Mucosa of stomach (tissue), 1 donor: ENCODE measurements at regions not wholly inside any gene's neighbourhood (a gene's known extent, or its start where the extent isn't known, plus 50 kb on each side); places are given as distances from the start of the nearest gene placed in this dataset.
"Not testable (repeated sequence)": the region's sequence is repeated elsewhere in the genome, so short reads cannot be mapped to it uniquely, and the experiment has no call there.

Experiments used
- H3K27me3 ChIP-seq: one replicate; pipeline ENCODE4 v1.7.0; 2013; ENCODE audit warnings: mild to moderate bottlenecking, low read length; ENCODE audit not compliant: control insufficient read depth, insufficient read depth
- H3K36me3 ChIP-seq: one replicate; pipeline ENCODE4 v1.7.0; 2013; ENCODE audit warnings: low read length; ENCODE audit not compliant: control insufficient read depth, insufficient read depth
- H3K4me1 ChIP-seq: one replicate; pipeline ENCODE4 v1.7.0; 2013; ENCODE audit warnings: mild to moderate bottlenecking, low read length; ENCODE audit not compliant: control insufficient read depth, insufficient read depth
- H3K4me3 ChIP-seq: one replicate; pipeline ENCODE4 v1.7.0; 2013; ENCODE audit warnings: low read length
- H3K9ac ChIP-seq: one replicate; pipeline ENCODE4 v1.7.0; 2013; ENCODE audit warnings: mild to moderate bottlenecking, low read length, moderate library complexity
- H3K9me3 ChIP-seq: one replicate; pipeline ENCODE4 v1.7.0; 2013; ENCODE audit warnings: mild to moderate bottlenecking, low read length, moderate library complexity; ENCODE audit not compliant: control insufficient read depth
- donor health status: Pancreatic carcinoma.

- Histone ChIP-seq H3K9me3 (no peaks in the 10 kb centered on the region), H3K27me3 (peaks cover 17% of the 10 kb centered on the region), H3K9ac (no peak overlapping the region), H3K36me3 (no peaks in the 10 kb centered on the region), H3K4me3 (no peak overlapping the region), H3K4me1 (peaks cover 15% of the 10 kb centered on the region)
Observed at GRCh38 chr6:15948930-15949900, 179.7 kb upstream of the MYLIP start.

DNA sequence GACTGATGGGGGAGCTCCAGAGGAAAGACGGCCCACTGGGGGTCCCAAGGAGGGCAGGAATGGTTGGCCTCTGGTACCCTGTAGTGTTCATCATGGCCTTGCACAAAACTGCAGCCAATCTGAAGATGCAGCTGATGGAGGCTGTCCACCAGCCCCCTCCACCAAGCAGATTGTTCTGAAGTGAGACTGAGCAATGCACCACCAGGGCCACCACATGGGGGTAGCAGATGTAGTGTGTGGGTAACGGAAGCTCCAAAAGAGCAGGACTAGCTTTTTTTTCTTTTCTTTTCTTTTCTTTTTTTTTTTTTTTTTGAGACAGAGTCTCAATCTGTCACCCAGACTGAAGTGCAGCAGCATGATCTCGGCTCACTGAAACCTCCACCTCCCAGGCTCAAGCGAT, 181.0 kb upstream of the MYLIP start:
- Histone ChIP-seq H3K36me3 (no peaks in the 10 kb centered on the region), H3K4me3 (no peak overlapping the region)

DNA sequence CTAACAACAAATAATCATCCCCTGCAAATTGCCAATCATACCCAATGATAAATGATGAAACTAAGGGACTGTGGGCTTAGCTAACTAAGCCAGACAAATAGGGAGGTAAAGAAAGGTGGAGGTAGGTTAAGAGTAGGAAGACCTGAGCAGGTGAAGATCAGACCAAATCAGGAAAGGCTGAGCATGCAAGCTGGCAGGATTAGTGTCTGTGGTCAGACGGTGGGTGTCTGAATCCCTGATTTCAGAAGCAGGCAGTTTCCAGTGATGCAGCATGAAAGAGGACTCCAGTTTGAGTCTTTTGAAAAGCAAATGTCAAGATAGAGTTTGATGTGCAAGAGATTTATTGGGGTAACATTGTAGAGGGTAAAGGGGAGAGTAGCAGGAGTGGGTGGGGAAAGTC, 181.4 kb upstream of the MYLIP start:
- peaks cover 15% of the 10 kb centered on the region for H3K4me1 ChIP-seq

More for the DNA sequence above, 181.0 kb upstream of the MYLIP start:
- H3K9ac ChIP-seq, result no peak overlapping the region
- H3K27me3 ChIP-seq, result peaks cover 22% of the 10 kb centered on the region
- H3K9me3 ChIP-seq, result no peaks in the 10 kb centered on the region
- H3K4me1 ChIP-seq, result peaks cover 15% of the 10 kb centered on the region

DNA sequence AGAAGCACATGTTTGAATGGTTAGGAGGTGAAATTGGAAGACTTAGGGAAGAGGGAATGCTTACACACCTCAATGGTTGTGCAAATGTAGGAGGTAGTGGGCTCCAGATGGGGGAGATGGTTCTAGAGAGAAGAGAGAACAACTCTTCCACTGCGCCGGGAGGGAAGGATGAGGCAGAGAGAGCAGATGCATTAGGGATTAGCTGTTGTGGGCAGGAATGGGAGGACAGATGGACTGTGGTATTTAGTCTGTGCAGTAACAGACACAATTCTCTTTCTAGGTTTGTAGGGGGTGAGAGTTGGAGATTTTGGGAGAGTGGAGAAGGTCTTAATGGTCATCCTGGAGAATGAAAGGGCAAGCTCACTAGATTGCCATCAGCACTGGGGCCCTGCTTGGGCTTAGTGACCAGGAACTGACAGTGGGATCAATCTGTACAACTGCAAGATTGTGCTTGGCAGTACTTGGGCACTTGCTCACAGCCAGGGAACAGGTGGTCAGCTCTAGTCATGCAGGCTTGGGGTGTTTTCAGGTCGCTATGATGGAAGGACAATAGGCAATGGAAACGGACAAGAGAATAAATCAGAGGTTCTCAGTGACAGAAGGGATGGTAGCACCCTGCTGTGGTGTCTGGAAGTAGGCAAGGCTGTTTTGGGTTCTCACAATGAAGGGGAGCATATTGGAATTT, 182.0 kb upstream of the MYLIP start:
- Histone ChIP-seq H3K36me3 (no peaks in the 10 kb centered on the region), H3K27me3 (peaks cover 19% of the 10 kb centered on the region), H3K9ac (no peak overlapping the region), H3K4me3 (no peak overlapping the region), H3K4me1 (peaks cover 15% of the 10 kb centered on the region), H3K9me3 (no peaks in the 10 kb centered on the region)

More for the DNA sequence above, 181.4 kb upstream of the MYLIP start:
- no peak overlapping the region for H3K9ac ChIP-seq
- H3K9me3 ChIP-seq, result no peaks in the 10 kb centered on the region
- H3K4me3 ChIP-seq, result no peak overlapping the region
- peaks cover 22% of the 10 kb centered on the region for H3K27me3 ChIP-seq
- no peaks in the 10 kb centered on the region for H3K36me3 ChIP-seq

DNA sequence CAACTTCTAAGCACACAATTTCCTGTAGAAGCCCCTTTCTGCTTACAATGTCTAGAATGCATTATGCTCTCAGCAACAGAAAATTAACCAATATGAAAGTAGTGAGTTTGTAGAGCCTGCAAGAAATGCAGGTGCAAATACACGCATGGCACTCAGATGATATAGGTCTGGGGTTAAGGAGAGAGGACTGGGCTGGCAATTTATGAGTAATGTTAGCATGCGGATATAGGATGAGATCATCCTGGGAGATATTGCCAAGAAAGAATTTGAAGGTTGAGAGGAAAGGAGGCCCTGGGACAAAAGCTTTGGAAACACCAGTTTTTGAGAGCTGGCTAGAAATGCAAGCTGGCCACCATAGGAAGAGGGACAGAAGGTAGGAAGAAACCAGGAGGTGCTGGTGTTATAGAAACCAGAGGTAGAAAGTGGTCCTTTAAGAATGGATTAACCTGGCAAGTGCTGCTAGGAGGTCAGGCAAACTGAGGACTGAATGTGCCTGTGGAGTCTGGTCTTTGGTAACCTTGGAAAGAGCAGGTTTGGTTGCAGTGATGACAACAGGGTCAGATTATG, 183.2 kb upstream of the MYLIP start:
- Histone ChIP-seq H3K4me1 (peaks cover 15% of the 10 kb centered on the region), H3K9me3 (no peaks in the 10 kb centered on the region), H3K36me3 (no peaks in the 10 kb centered on the region), H3K27me3 (peaks cover 18% of the 10 kb centered on the region), H3K9ac (no peak overlapping the region), H3K4me3 (no peak overlapping the region)

DNA sequence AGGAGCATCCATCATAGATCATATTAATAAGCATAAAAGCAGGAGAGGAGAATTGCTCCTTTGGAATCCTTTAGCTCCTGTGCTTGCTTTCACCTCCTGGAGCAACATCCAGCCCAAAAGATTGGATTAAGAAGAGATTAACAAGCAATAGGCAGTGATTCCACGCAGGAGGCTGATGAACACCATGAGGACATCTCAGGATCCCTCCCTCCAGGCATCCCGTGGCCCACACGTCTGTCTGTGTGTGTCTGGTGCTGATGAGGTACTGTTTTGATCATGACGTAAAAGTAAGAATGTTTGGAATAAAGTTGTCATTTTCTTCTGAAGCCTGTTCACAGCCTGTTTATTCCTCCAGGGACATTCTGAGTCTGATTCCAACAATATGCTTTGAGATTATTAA, 185.5 kb upstream of the MYLIP start:
- H3K9me3 ChIP-seq, result no peaks in the 10 kb centered on the region
- no peaks in the 10 kb centered on the region for H3K36me3 ChIP-seq
- H3K4me1 ChIP-seq, result no peaks in the 10 kb centered on the region
- H3K4me3 ChIP-seq, result no peak overlapping the region
- peaks cover 20% of the 10 kb centered on the region for H3K27me3 ChIP-seq
- H3K9ac ChIP-seq, result no peak overlapping the region

DNA sequence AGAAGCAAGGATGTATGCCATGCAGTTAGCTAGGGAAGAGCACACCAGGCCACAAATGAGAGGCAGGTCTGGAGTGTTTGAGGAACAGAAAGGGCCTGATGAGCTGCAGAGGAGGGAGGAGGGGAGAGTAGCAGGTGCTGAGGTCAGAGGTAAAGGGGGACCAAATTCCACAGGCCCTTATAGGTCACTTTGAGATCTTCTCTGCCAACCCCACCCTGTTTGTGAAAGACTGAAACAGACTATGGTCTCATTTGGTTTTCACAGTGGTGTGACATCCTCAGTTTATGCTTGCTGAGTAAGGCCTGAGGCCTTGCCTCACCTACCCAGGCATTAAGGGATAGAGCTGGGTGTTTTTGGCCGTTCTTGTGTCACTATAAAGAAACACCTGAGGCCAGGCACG, 187.7 kb upstream of the MYLIP start:
- H3K4me3 ChIP-seq, result no peak overlapping the region
- H3K27me3 ChIP-seq, result peaks cover 20% of the 10 kb centered on the region
- H3K9ac ChIP-seq, result no peak overlapping the region
- no peaks in the 10 kb centered on the region for H3K4me1 ChIP-seq
- no peaks in the 10 kb centered on the region for H3K36me3 ChIP-seq
- no peaks in the 10 kb centered on the region for H3K9me3 ChIP-seq

GRCh38 chr6:15938107-15938506, 190.8 kb upstream of the MYLIP start:
- H3K4me1 ChIP-seq, result no peaks in the 10 kb centered on the region
- H3K36me3 ChIP-seq, result no peaks in the 10 kb centered on the region
- H3K4me3 ChIP-seq, result no peak overlapping the region
- H3K27me3 ChIP-seq, result peaks cover 12% of the 10 kb centered on the region
- H3K9me3 ChIP-seq, result no peaks in the 10 kb centered on the region
- no peak overlapping the region for H3K9ac ChIP-seq

- Histone ChIP-seq H3K36me3 (no peaks in the 10 kb centered on the region), H3K9ac (no peak overlapping the region), H3K4me1 (no peaks in the 10 kb centered on the region), H3K27me3 (peaks cover 8% of the 10 kb centered on the region), H3K4me3 (no peak overlapping the region), H3K9me3 (no peaks in the 10 kb centered on the region)
Observed at GRCh38 chr6:15937602-15938001, 191.3 kb upstream of the MYLIP start.

DNA sequence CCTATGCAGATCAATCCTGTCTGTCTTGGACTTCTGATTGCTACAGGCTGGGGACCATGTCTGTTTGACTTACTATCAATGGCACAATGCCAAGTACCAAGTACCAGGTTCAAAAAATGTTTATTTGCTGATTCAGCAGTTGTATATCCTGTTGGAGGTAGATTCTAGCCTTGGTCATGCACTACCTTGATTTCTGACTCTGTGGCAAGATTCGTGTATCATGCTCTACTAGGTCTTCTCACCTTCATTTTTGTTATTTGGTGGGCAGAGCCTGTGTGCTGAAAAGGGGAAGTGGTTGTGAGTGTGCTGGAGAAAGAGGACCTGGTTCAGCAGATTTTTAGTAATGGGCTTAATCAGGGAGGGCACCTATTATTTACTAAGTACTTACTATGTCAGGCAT, 192.4 kb upstream of the MYLIP start:
- Histone ChIP-seq H3K9me3 (no peaks in the 10 kb centered on the region), H3K36me3 (no peaks in the 10 kb centered on the region), H3K4me3 (no peak overlapping the region), H3K9ac (no peak overlapping the region), H3K4me1 (no peaks in the 10 kb centered on the region), H3K27me3 (peaks cover 6% of the 10 kb centered on the region)

GRCh38 chr6:15935661-15936060, 193.2 kb upstream of the MYLIP start:
- Histone ChIP-seq H3K36me3 (no peaks in the 10 kb centered on the region), H3K9ac (no peak overlapping the region), H3K27me3 (peaks cover 1% of the 10 kb centered on the region), H3K9me3 (no peaks in the 10 kb centered on the region), H3K4me3 (no peak overlapping the region), H3K4me1 (no peaks in the 10 kb centered on the region)

DNA sequence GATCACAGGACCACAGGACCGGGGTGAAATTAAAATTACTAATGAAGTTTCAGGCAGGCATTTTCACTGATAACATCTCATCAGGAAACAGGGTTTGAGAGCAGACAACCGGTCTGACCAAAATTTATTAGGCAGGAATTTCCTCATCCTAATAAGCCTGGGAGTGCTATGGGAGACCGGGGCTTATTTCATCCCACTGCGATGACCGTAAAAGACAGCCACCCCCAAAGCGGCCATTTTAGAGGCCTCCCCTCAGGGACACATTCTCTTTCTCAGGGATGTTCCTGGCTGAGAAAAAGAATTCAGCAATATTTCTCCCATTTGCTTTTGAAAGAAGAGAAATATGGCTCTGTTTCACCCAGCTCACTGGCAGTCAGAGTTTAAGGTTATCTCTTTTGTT, 197.2 kb upstream of the MYLIP start:
- not testable (repeated sequence) for H3K36me3 ChIP-seq, H3K9ac ChIP-seq, H3K27me3 ChIP-seq, H3K9me3 ChIP-seq, H3K4me1 ChIP-seq, H3K4me3 ChIP-seq
